Ureter (tissue), 1 donor: ENCODE measurements at regions not wholly inside any gene's neighbourhood (a gene's known extent, or its start where the extent isn't known, plus 50 kb on each side); places are given as distances from the start of the nearest gene placed in this dataset.

ENCODE experiments used
- DNase-seq: peaks from one replicate; pipeline ENCODE4 v3.0.0-alpha.2; 2020; ENCODE audit warnings: low spot score
- donor health status: DM: yes; HTN: yes; CAD: no.

DNA sequence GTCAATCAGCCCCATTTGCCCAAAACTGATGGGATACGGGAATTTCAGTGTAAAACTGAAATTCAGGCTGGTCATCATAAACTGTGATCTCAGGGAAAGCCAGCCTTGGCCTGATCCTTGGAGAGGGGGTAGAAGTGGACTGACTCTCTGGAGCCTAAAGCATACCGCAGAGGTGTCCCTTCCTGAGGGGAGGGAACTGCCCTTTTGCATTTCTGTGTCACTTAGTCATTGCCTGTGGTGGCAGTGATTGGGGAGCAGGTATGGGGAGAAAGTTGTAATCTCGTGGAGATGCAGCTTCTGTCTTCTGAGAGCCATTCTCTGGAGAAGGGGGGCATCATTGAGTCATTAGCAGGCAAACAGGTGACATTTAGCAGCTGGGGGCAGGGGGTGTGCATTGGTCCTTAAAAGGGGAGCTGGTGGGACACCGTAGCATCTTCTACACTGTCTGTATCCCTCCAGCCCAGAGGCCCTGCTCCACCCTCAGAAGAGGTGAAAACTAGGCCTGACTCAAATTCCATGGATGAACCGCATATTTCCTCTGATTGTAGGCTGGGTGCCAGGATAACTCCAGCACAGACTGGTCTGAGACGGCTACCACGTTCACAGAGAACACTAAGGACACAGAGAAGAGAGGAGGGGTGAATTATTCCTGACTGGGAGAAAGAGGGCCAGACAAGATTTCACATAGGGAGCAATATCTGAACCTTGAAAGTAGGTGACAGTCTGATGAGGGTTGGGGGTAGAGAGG lies 143.3 kb downstream of the SEC61B start:
- DNase-seq: no peak

DNA sequence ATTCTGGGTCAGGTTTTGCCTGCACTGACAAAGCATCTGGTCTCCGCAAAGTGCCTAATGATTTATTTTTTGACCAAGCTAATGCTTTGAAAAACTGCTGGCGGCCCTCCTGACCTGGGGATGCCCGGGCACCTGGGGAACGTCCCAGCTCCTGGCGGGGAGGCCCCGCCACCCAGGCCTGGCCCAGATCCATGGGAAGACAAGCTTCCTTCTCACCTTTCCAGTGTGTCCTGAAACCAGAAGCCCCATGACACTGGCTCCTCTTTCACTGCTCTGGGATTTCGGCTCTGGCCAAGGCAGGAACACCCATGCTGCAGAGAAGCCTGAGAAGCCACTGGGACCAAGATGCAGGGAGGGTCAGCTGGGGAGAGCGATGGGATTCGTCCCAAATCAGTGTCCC lies 144.1 kb downstream of the SEC61B start:
- no peak for DNase-seq

DNA sequence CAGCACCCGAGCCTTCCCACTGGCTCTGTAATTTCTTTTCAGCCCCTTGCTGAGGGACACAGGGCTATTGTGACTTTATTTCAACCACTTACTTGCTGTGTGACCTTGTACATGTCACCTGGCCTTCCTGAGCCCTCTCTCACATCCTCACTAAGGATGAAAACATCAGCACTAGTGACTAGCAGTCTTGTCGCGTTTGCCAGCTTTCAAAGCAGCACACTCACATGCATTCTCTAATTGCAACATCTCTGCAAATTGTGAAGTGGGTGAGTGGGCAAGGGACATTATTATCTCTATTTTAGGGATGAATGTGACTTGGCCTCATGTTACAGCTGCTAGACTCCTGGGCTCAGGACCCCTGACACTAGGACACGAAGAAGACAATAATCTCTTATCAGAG lies 144.5 kb downstream of the SEC61B start:
- no peak for DNase-seq

GRCh38 chr9:99368341-99369326 lies 146.6 kb downstream of the SEC61B start:
- DNase-seq: peak; percentile 54

- DNase-seq: no peak
Observed at GRCh38 chr9:99369327-99369722, 147.2 kb downstream of the SEC61B start.

GRCh38 chr9:99370376-99370775 lies 148.3 kb downstream of the SEC61B start:
- DNase-seq: no peak

- DNase-seq: no peak
Observed at GRCh38 chr9:99371376-99371775, 149.3 kb downstream of the SEC61B start.

DNA sequence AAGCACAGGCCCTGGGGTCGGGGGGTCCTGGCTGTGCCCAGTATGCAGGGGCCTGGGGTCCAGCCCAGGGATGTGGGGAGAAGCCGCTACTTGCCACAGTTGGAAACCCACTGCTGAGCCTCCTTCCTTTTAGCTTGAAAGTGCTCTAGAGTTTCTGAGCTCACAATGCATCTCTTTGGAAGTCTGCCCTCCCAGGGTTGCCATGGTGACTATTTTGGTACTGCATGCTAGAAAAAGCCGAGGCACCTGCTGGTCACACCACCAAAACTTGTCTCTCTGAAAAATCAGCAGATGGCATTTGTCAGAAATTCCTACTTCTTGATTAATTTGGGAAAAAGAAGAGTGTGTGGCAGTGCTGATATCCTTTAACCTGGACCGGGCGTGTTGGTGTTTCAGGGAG lies 151.8 kb downstream of the SEC61B start:
- no peak for DNase-seq

DNA sequence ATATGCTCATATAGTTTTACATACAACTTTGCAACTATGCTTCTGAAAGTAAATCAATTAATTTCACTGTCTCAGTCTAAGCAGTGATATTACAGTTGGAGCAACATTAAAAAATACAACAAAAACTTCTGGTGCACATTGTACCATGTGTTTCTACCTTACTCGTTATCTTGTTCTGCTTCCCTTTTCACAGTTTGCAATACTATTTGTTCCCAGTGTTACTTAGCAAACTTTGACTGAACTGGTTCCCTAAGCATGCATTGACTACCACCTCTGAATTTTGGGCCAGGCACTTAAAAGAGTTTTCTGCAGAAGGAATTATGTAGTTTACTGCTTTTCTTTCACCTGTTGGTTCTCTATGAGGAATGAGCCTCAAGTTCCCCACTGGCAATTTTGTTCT lies 152.7 kb downstream of the SEC61B start:
- DNase-seq: no peak

DNA sequence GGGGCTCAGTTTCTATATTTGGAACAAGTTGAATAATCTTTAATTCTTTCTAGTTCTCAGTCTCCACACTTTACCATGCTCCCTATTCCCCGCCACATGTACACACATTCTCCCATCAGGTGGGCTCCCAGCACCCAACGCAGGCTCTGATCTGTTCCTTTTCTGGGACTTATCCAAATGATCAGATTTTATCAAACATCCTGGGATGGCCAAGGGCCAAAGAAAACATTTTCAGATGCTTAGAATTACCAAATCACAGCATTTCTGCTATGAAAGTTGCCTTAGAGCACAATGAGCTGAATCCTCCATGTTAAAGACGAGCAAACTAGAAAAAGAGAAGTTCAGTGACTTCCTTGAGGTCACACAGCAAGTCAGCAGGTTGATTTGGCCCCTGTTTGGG lies 153.4 kb downstream of the SEC61B start:
- no peak for DNase-seq

DNA sequence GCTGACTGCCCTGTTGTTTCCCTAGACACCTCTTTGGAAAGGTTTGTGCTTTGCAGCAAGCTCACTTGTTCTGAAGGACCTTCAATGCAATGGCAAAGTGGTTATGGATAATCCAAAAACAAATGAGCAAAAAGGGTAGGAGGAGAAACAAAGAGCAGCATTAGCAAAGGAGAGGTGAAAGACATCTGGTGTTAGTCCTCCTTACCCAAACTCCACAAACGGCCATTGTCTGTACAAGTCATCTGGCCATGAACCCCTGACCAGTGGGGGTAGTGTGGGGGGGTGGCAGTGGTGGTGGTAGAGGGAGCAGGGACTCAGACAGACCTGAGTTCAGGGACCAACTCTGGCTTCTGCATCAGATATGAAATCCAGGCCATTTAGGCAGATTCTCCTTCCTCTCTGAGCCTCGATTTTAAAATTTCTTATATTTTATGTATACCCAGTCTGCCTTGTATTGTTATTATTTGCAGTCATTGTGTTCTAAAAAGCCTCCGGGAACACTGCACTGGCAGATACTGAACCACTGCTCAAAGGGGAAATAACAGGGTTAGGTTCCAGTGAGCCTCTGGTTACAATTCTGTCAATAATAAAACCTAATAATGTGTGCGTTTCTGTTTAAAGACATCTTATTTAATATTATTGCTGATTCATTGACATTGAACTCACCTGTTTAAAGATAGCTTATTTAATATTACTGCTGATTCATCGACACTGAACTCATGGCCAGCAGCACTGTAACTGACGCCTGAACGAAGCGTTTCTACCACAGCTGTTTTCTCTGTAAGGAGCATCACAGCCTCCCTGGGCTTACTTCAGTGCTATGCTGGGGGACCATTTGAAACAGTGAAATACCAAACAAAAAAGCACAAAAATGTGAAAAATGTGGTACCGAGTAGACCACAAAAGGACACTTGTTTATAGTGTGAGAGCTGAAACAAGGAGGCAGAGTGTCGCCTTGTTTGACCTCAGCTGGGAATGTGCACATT lies 156.0 kb downstream of the SEC61B start:
- DNase-seq: no peak

GRCh38 chr9:99383536-99383935 lies 161.5 kb downstream of the SEC61B start:
- DNase-seq: no peak

GRCh38 chr9:99385215-99385614 lies 163.1 kb downstream of the SEC61B start:
- DNase-seq: no peak

DNA sequence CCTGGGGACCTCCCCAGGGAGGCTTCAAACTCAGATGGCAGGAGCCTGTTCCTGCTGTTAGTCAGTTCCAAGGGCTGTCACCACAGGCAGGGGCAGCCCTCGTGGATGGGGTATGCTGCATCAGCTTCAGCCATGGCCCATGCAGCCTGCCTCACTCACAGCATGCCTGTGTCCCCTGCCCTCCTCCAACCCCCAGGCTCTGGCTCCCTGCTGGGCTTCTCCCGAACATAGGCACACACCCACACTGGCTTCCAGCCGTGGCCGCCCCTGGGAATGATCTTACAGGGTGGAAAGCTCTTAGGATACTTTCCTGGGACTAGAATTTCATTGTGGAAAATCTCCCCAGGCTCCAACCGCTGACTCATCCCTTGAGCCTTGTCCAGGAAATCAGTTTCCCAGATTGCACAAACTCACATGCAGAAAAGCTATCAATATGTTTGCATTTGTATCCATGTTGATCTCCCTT lies 163.8 kb downstream of the SEC61B start:
- no peak for DNase-seq

DNA sequence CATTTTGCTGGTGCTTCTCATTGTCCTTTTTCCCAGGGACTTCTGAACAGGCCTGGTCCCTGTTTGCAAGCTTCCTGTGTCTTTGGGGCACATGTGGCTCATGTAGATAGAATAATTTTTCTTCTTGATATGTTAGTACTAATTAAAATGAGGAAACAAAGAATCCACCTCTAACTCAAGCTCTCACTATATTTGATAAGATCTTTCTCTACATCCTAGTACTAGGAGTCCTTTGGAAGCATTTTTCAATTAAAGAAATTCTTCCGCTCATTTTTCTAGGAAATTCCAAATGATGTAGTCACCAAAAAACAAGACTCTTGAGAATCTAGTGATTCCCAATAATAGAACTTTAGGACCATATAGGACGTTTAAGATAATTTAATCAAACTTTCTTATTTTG lies 165.3 kb downstream of the SEC61B start:
- DNase-seq: no peak

DNA sequence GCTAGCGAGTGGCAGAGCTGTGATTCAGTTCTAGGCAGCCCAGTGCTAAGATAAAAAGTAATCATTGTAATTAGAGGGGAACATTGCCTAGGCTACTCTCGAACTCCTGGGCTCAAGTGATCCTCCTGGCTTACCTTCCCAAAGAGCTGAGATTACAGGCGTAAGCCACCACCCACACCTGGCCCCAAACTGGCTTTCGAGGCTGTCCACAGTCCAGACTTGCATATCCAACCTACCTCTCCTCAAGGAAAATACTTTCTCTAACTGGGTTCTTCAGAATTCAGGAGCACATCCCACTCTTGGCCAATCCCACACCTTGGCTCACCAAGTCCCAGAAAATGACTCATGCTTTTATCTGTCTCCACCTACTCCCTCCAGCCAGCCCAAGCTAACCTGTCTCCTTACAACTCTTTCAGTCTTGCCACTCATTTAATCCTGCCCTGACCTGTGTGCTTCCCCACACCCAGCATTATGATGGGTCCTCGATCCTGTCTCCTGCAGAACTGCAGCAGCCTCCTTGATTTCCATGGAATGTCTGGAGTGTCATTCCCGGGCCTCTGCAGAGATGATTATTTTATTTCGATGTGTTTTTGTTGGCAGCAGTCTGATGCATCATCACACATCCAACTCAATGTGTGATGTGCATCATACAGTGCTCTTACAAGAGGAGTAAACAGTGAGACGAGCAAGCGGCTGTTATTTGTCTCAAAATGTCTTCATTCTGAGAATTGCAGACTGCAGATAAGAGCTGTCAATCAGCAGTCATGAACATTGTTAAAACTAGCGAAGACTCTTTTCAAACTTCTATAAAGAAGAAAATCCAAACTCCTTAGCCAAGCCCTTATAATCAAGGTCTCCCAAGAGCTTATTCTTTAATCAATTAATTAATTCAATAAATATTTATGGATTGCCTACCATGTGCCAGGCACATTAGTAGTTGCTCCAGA lies 167.3 kb downstream of the SEC61B start:
- DNase-seq: no peak

DNA sequence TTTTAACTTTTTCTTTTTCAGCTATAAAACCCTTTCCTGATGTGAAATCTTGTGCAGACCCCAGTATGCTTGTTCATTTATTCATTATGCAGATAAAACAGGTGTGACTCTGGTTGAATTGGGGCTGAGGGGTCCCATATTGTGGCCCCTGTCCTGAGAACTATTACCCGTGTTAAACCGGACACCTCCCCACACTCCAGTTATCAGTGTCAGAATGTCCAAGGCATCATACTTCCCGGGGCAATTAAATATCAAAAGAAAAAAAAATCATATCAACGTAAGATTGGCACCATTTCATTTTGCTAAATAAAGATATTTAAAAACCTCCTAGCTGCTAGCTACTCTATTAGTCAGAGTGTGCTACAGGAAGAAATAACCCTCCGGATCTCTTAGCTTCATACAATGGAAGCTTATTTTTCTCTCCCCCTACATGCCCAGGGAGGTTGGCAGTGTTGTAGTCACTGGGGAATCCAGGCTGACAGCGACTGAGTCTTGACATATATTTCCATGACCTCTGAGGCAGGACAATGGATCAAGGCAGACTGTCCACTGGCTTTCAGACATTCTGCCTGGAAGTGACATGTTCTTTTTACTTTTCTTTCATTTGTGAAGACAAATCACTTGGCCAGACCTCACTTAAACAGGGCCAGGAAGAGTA lies 170.0 kb downstream of the SEC61B start:
- no peak for DNase-seq

GRCh38 chr9:99392986-99393385 lies 170.9 kb downstream of the SEC61B start:
- no peak for DNase-seq

- no peak for DNase-seq
Observed at GRCh38 chr9:99393993-99394392, 171.9 kb downstream of the SEC61B start.

- no peak for DNase-seq
Observed at GRCh38 chr9:99398241-99398640, 176.2 kb downstream of the SEC61B start.
